Activated T-cell treated with anti-CD3 and anti-CD28 coated beads, Interleukin-2, amount 50 U/mL, for 72 hours (primary cell): ENCODE measurements at regions not wholly inside any gene's neighbourhood (a gene's known extent, or its start where the extent isn't known, plus 50 kb on each side); places are given as distances from the start of the nearest gene placed in this dataset.

ENCODE experiments used
- ATAC-seq, 2 donors: fragments of 150-1000 bp; cut with Tn5 transposase; replicated peaks in 1 of 2; 2 replicates each; pipeline ENCODE4 v1.10.0; 2021; ENCODE audit warnings: moderate library complexity in 2 of 2, mild to moderate bottlenecking in 1 of 2
- DNase-seq, 2 donors: peaks; one replicate each; pipeline ENCODE4 v3.0.0; 2021 to 2022; ENCODE audit warnings: mixed read lengths in 1 of 2
- H3K27ac Mint-ChIP-seq: one replicate; pipeline ENCODE4 v1.8.0; 2022; ENCODE audit warnings: mild to moderate bottlenecking, moderate library complexity, mixed read lengths
- H3K27me3 Mint-ChIP-seq: one replicate; pipeline ENCODE4 v1.8.0; 2022; ENCODE audit warnings: low read depth, mixed read lengths
- H3K36me3 Mint-ChIP-seq, 2 donors: one replicate each; pipeline ENCODE4 v1.8.0; 2022; ENCODE audit warnings: mixed read lengths in 2 of 2, mild to moderate bottlenecking in 1 of 2; ENCODE audit not compliant: insufficient read depth in 2 of 2
- H3K4me1 Mint-ChIP-seq: one replicate; pipeline ENCODE4 v1.8.0; 2022; ENCODE audit warnings: low read depth, mixed read lengths
- H3K4me3 Mint-ChIP-seq, 2 donors: one replicate each; pipeline ENCODE4 v1.8.0; 2022; ENCODE audit warnings: mild to moderate bottlenecking in 2 of 2, mixed read lengths in 2 of 2, moderate library complexity in 2 of 2
- H3K9me3 Mint-ChIP-seq, 2 donors: one replicate each; pipeline ENCODE4 v1.8.0; 2022; ENCODE audit warnings: mixed read lengths in 2 of 2

- peak; percentile 16 to 24 for ATAC-seq
- DNase-seq, result no peak
- Mint-ChIP-seq H3K4me3 (peak overlapping the region; percentile 85 to 91), H3K36me3 (no peaks in the 10 kb centered on the region), H3K27ac (no peak overlapping the region), H3K9me3 (no peaks in the 10 kb centered on the region), H3K4me1 (peaks cover 36% of the 10 kb centered on the region), H3K27me3 (peaks cover 82% of the 10 kb centered on the region)
These were observed 75.2 kb downstream of the INSIG1 start for GRCh38 chr7:155372782-155373358.

DNA sequence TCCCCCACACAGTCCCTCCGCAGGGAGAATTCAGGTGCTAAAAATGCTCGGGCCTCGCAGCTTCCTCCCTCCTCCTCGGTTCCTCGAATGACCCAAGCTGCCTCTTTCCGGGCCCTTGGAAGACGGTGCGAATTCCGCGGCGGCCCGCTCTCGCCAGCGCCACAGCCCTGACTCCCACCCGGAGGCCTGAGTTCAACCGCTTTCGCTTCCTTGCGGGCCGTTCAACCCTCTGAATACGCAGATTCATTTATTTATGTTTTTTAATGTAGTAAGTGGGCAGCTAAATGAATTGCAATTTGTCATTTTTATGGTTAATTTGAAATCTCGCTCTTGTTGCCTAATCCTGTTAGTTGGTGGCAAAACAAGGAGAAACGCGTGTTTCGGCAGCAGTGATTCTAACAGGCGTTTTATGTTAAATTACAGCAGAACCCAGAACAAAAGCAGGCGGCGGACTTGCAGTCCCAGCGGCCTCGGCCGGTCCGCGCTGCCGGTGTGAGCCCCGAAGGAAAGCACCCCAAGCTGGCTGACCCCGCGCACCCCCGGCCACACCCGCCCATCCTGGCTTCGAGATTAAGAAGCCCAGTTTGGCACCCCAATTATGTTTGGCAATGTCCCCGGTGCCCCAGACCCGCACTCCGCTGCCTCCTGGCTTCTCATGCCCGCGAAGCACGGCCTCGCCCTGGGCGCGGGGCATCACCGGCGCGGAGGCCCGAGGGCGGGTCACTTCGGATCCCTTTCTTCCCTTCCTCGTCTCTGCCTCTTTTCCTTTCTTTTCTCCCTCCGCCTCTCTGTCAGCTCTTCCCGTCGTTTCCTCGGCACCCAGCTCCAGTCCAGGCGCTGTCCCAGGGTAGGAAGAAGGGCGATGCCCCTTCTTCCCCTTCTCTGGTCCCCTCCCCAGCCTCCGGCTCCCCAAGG lies 75.9 kb downstream of the INSIG1 start:
- no peaks in the 10 kb centered on the region for H3K9me3 Mint-ChIP-seq
- H3K36me3 Mint-ChIP-seq, result no peaks in the 10 kb centered on the region
- peak overlapping the region; percentile 85 to 91 for H3K4me3 Mint-ChIP-seq
- peak overlapping the region; percentile 19 for H3K27ac Mint-ChIP-seq
- H3K27me3 Mint-ChIP-seq, result peaks cover 88% of the 10 kb centered on the region
- no peak for ATAC-seq
- no peak for DNase-seq
- peaks cover 40% of the 10 kb centered on the region for H3K4me1 Mint-ChIP-seq

- H3K27ac Mint-ChIP-seq, result no peak overlapping the region
- peak overlapping the region; percentile 75 to 85 for H3K4me3 Mint-ChIP-seq
- H3K27me3 Mint-ChIP-seq, result peaks cover 90% of the 10 kb centered on the region
- H3K4me1 Mint-ChIP-seq, result peaks cover 42% of the 10 kb centered on the region
- ATAC-seq, result no peak
- DNase-seq, result peak in 1 of 2 donors; percentile 21
- H3K9me3 Mint-ChIP-seq, result no peaks in the 10 kb centered on the region
- H3K36me3 Mint-ChIP-seq, result no peaks in the 10 kb centered on the region
These were observed 76.9 kb downstream of the INSIG1 start for GRCh38 chr7:155374276-155375252.

- H3K27me3 Mint-ChIP-seq, result peaks cover 90% of the 10 kb centered on the region
- H3K27ac Mint-ChIP-seq, result peak overlapping the region; percentile 8
These were observed 77.9 kb downstream of the INSIG1 start for GRCh38 chr7:155375337-155376277.

GRCh38 chr7:155377071-155377837 lies 79.6 kb downstream of the INSIG1 start:
- peaks cover 92% of the 10 kb centered on the region for H3K27me3 Mint-ChIP-seq
- no peak overlapping the region for H3K4me3 Mint-ChIP-seq
- ATAC-seq (no peak), DNase-seq (no peak)
- peaks cover 0 to 2% of the 10 kb centered on the region in 2 donors for H3K36me3 Mint-ChIP-seq
- H3K4me1 Mint-ChIP-seq, result peaks cover 61% of the 10 kb centered on the region
- no peaks in the 10 kb centered on the region for H3K9me3 Mint-ChIP-seq
- H3K27ac Mint-ChIP-seq, result no peak overlapping the region

More at GRCh38 chr7:155375337-155376277, 77.9 kb downstream of the INSIG1 start:
- Mint-ChIP-seq H3K36me3 (no peaks in the 10 kb centered on the region), H3K9me3 (no peaks in the 10 kb centered on the region), H3K4me1 (peaks cover 52% of the 10 kb centered on the region), H3K4me3 (peak overlapping the region; percentile 67 to 75)
- no peak for DNase-seq
- ATAC-seq, result no peak

DNA sequence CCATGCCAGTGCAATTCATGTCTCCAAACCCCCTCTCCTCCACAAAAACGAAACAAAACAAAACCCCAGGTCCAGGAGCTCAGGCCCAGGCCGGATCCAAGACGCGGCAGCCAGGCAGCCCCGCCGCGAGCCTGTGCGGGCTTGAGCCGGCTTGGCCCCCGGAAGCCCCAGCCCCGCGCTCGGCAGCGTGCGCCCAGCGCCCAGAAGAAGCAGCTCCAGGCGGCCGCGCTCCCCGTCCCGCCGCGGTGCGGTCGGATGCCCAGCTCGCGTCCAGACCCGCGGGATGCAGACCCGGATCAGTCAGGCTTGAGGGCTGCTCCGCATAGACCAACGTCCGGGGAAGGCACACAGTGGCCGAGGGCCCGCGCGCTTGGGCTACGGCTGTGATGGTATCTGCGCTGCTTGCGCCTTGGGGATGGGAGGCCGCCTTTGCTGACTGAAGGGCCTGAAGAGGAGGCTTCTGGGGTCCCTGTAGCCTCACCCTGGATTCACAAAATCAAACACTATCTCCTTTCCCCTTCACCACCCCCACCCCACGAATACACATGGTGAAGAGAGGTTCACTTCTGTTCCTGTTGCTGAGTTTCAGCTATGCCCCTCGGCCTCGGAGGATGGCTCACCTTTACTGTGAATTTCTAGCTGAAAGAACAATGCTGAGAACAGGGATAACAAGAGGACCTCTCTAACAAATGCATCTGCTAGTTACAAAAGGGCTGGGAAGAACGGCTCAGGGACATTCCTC lies 79.9 kb upstream of the EN2 start:
- H3K9me3 Mint-ChIP-seq, result no peaks in the 10 kb centered on the region
- no peak for DNase-seq
- ATAC-seq, result no peak
- peaks cover 57% of the 10 kb centered on the region for H3K4me1 Mint-ChIP-seq
- H3K27me3 Mint-ChIP-seq, result peaks cover 92% of the 10 kb centered on the region
- H3K36me3 Mint-ChIP-seq, result peaks cover 0 to 2% of the 10 kb centered on the region in 2 donors
- no peak overlapping the region for H3K4me3 Mint-ChIP-seq
- no peak overlapping the region for H3K27ac Mint-ChIP-seq

GRCh38 chr7:155378580-155378934 lies 79.4 kb upstream of the EN2 start:
- no peak overlapping the region for H3K27ac Mint-ChIP-seq
- H3K4me1 Mint-ChIP-seq, result peaks cover 51% of the 10 kb centered on the region
- no peaks in the 10 kb centered on the region for H3K9me3 Mint-ChIP-seq
- peaks cover 92% of the 10 kb centered on the region for H3K27me3 Mint-ChIP-seq
- ATAC-seq, result no peak
- H3K36me3 Mint-ChIP-seq, result peaks cover 0 to 2% of the 10 kb centered on the region in 2 donors
- no peak for DNase-seq
- H3K4me3 Mint-ChIP-seq, result no peak overlapping the region

GRCh38 chr7:155378959-155379871 lies 78.7 kb upstream of the EN2 start:
- H3K4me1 Mint-ChIP-seq, result peaks cover 45% of the 10 kb centered on the region

DNA sequence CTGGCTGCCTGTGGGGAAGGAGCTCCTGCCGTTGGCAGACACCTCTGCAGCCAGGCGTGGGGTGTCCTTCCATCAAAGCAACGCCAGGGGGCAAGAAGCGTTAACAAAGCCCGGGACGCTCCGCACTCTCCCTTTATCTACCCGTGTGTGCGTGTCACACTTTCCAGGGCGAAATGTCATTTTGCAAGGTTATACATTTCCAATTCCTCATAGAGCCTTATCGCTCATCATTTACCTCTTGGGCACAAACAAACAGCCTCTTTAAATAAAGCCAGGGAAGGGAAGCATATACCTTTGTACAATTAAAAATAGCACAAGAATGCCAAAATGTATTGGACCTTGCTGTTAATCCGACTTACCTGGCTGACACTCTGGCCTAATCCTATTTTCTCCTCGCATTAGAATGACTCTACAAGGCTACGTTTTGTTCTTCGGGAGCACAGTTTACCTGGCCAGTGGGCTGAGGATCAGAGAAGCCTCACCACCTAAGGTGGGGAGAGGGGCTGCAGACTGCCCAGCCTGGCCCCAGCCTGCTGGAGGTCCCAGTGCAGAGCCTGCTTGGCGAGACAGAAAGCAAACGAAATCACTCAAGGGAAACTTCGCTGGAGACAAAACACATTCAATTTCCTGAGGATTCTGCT lies 77.6 kb upstream of the EN2 start:
- Mint-ChIP-seq H3K4me3 (no peak overlapping the region), H3K36me3 (peaks cover 0 to 2% of the 10 kb centered on the region in 2 donors), H3K4me1 (peaks cover 36% of the 10 kb centered on the region), H3K9me3 (no peaks in the 10 kb centered on the region), H3K27ac (no peak overlapping the region), H3K27me3 (peaks cover 90% of the 10 kb centered on the region)
- peak; percentile 78 to 82 for DNase-seq
- peak; percentile 88 to 89 for ATAC-seq

More at GRCh38 chr7:155378959-155379871, 78.7 kb upstream of the EN2 start:
- DNase-seq (no peak), ATAC-seq (no peak)
- Mint-ChIP-seq H3K27ac (no peak overlapping the region), H3K9me3 (no peaks in the 10 kb centered on the region), H3K4me3 (no peak overlapping the region), H3K27me3 (peaks cover 91% of the 10 kb centered on the region), H3K36me3 (peaks cover 0 to 2% of the 10 kb centered on the region in 2 donors)
